Dedifferentiated amniotic fluid mesenchymal stem cell (primary cell): ENCODE measurements at regions not wholly inside any gene's neighbourhood (a gene's known extent, or its start where the extent isn't known, plus 50 kb on each side); places are given as distances from the start of the nearest gene placed in this dataset.
"Not testable (repeated sequence)": the region's sequence is repeated elsewhere in the genome, so short reads cannot be mapped to it uniquely, and the experiment has no call there.

ENCODE experiments used
- DNase-seq: peaks from one replicate; pipeline ENCODE4 v3.0.0-alpha.2; 2016; ENCODE audit errors: extremely low spot score

DNA sequence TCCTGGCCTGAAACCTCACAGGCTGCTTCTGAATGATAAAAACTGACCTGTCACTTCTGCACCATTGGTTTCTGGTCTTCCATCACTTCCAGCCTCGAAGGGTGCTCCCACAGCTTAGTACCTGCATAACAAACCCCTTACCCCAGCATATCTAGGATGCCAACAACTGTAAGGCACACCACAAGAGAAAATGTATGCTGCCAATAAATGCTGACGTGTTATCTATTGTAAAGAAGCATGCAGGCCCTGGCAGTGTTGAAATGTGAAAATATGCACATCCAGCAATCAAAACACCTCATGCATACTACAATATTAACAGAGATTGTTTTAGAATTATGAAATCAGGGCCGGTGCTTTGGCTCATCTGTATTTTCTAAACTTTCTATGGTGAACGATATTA, 242.0 kb upstream of the NSMCE3 start:
- DNase-seq = no peak

DNA sequence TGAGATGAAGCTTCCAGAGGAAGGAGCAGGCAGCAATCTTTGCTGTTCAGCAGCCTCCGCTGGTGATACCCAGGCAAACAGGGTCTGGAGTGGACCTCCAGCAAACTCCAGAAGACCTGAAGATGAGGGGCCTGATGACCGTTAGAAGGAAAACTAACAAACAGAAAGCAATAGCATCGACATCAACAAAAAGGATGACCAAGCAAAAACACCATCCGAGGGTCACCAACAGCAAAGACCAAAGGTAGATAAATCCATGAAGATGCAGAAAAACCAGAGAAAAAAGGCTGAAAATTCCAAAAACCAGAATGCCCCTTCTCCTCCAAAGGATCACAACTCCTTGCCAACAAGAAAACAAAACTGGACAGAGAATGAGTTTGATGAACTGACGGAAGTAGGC, 235.9 kb upstream of the NSMCE3 start:
- not testable (repeated sequence) for DNase-seq

GRCh38 chr15:29490747-29491471, 221.3 kb upstream of the NSMCE3 start:
- DNase-seq = no peak

GRCh38 chr15:29480949-29481348, 211.3 kb upstream of the NSMCE3 start:
- no peak for DNase-seq

GRCh38 chr15:29480278-29480677, 210.7 kb upstream of the NSMCE3 start:
- no peak for DNase-seq

DNA sequence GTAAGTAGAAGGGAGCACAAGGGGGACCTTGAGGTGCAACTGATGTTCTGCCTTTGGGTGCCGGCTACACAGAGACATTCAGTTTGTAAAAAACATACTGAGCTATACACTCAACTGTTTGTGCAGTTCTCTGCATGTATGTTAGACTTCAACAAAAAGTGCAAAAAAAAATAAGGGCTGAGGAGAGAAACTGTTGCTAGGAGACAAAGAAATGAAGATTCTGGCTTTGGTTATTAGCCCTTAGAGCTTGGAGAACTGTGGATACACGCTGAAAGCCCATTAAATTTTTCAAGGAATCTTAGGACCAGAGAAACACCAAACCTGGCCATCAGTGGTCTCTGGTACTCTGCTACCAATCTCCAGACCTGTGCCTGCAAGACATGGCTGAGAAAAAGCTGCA, 207.6 kb upstream of the NSMCE3 start:
- no peak for DNase-seq

DNA sequence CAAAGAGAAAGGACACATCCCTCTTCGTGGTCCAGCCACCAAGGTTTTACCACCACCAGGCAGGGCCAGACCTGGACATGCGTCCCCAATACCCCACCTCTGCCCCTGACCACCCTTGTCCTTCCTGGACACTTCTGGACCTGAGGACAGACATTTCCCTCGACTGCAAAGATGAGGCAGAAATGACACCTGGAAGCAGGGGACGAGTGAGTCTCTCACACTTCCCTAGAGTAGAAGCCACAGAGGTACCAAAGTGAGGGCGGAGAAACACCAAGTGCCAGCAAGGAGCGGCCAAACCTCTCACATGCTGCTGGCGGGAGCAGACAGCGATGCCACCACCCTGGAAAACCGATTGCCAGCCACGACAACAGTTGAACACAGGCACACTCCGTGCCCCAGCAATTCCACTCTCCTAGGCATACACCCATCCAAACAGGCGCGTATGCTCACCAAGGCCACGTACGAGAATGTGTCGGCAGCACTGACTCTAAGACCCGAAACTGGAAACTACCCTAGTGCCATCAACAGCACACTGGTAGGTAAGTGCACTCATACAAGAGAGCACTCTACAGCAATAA, 207.0 kb upstream of the NSMCE3 start:
- DNase-seq = no peak

DNA sequence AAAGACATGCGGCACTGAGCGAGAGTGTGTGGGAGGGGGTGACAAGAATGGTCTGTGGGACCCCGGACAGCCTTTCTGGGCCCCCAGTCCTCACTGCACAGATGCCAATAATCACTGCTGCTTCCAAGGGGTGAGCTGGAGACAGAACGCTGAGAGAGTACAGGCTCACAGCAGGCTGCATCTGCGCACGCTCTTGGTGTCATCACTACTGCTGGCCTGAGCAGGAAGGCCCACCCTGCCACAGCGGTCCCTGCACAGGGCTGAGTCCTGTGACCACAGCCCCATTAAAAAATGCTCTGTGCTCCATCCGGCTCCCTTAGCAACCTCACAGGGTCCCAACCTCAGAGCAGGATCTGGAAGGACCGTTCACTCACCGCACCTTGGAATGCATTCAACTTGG, 205.5 kb upstream of the NSMCE3 start:
- no peak for DNase-seq

- no peak for DNase-seq
Observed at GRCh38 chr15:29473621-29474105, 204.0 kb upstream of the NSMCE3 start.

DNA sequence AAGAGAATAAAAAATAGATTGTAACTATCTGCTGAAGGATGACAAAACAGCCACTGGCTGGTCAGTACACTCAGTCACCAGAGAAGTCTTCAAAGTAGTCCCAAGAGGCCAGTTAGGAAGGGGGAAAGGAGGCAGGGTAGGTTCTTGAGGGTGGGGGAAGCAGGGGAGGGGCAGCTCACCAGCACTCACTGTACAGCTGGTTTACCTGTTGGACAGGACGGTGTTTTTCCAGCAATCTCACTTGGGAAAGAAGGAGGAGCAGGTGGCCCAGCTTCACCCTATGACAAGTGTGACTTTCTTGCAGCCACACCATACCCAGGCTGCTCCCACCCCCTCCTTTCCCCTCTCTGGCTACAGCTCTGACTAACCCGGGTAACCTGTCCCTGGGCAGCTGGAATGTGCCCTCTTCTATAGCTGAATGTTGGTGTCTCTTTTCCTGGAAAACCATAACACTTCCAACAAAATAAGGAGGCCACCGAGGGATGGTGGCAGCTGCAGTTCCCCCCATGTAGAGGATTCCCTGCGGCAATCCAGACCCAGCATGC, 203.4 kb upstream of the NSMCE3 start:
- no peak for DNase-seq

DNA sequence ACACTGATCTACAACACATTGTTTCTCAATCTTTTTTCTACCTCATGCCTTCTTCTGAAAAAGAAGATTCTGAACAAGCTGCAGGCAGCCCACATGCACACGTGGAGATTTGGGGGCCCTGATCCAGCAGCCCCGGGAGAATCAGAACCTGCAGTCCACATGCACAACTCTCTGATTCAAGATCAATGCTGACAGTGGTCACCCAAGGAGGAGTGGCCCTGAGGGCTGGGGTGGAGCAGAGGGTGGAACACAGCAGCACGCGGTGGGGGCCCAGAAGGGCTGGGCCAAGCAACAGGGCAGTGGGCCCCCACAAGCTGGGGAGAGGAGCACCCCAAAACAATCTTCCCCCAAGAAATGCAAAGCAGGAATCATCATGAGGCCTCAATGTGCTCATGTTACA, 202.1 kb upstream of the NSMCE3 start:
- DNase-seq = no peak

DNA sequence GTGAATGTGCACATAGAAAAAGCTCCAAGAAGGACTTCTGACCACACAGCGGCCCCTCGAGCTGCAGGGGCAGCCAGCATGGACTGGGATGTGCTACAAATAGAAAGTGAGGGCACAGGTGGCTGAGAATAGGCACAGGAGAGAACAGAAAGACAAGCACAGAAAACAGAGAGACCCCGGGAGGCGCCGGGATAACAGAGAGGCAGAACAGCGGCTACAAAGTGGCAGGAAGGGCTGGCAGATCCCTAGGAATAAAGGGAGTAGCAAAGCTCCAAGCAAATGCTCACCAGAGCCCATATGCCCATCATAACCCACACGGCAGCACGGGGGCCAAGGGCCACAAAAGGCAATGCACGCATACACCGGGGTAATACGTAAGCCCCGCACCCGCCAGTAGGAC, 201.7 kb upstream of the NSMCE3 start:
- DNase-seq = no peak

DNA sequence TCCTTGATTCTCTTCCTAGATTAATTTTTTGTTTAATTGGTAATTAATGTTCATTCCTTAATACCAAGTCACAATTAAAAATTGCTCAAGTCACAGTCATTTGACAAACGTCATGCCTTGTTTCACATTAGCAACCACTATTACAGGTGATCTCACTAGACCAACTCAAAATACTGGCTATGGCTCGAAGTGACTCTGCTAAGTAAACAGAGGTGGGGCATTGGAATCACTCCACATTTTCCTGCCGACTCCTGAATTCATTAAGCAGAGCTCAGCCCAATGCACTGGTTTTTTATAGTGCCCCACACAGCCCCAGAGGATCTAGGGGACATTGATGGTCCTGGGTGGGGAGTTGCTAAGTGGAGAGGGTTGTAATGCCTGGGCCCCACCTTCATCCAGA, 201.2 kb upstream of the NSMCE3 start:
- no peak for DNase-seq

DNA sequence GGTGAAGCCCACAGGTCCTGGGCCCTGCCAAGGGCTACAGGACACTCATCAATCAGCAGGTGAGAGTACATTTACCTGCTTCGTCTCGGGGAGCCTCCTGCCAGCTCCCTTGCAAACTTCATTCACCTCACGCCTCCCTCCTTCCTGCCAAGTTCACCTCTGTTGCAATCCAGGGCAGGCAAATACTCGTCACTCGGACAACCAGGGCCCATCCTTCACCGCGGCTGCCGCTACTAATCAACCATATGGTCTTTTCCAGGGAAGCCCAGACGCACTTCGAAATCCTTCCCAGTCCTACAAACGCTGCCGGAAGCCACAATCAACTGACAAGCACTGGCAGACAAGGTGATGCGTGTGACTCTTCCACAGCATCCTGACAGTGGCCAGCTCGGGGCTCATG, 200.7 kb upstream of the NSMCE3 start:
- no peak for DNase-seq

DNA sequence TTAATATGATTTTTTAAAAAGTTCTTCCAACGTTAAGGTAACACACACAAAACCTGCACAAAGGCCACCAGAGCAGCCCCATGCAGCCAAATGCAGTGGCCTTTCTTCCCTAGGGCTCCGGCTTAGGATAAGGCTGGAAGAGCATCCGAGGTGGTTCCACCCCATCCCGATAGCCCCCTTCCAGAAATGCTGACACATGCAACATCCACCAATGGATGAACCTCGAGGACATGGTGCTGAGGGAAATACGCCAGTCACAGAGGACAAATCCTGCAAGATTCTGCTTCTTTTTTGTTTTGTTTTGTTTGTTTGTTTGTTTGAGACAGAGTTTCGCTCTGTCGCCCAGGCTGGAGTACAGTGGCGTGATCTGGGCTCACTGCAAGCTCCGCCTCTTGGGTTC, 199.3 kb upstream of the NSMCE3 start:
- DNase-seq = no peak

- DNase-seq = no peak
Observed at GRCh38 chr15:29467091-29467490, 197.5 kb upstream of the NSMCE3 start.

DNA sequence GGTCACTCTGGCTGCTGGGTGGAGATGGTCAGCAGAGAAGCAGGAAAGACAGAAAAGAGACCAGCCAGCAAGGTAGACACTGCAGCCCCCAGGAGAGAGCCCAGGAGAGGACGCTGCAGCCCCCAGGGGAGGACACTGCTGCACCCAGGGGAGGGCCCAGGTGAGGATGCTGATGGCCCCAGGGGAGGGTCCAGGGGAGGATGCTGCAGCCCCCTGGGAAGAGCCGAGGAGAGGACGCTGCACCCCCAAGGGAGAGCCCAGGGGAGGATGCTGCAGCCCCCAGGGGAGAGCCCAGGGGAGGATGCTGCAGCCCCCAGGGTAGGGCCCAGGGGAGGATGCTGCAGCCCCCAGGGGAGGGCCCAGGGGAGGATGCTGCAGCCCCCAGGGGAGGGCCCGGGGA, 196.7 kb upstream of the NSMCE3 start:
- DNase-seq = no peak

- DNase-seq = no peak
Observed at GRCh38 chr15:29465816-29466215, 196.2 kb upstream of the NSMCE3 start.

- no peak for DNase-seq
Observed at GRCh38 chr15:29465196-29465595, 195.6 kb upstream of the NSMCE3 start.

- DNase-seq = no peak
Observed at GRCh38 chr15:29461877-29462276, 192.3 kb upstream of the NSMCE3 start.

GRCh38 chr15:29458361-29458760, 188.7 kb upstream of the NSMCE3 start:
- DNase-seq = no peak

DNA sequence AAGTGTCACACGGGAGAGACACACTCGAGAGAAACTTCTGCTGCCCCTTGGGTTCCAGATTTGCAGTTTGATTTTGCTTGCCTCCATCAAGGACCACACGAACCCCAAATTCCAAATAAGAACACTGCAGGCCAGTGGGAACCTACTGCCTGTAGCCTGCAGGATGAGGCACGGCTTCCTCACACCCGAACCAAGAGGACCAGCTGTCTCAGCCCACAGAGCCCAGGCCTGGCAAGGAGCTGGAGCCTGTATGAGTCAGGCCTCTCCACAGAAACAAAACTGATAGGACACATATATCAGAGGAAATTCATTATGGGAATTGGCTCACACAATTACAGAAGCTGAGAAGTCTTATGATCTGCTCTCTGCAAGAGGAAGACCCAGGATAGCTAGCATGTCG, 188.1 kb upstream of the NSMCE3 start:
- DNase-seq = no peak

DNA sequence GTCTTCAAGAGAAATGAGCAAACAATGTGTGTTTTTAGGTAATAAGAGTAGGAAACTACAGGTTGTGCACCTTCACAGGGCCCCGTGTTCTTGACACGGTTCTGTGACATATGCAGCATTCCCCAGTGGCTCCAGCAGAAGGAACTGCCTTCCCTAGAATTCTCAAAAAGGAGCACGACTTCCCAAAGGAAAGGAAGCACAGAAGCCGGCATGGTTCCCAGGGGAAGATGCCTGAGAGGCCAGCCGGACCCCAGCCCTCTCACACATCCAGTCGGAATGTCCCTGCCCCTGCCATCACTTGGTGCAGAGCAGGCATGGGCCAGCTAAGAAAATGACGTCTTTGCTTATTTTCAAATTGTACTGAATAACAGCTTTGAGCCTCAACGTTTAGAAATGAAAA, 187.3 kb upstream of the NSMCE3 start:
- no peak for DNase-seq

GRCh38 chr15:29456255-29456654, 186.6 kb upstream of the NSMCE3 start:
- no peak for DNase-seq
